ENCODE measurements at regions not wholly inside any gene's neighbourhood (a gene's known extent, or its start where the extent isn't known, plus 50 kb on each side); places are given as distances from the start of the nearest gene placed in this dataset.

GRCh38 chr5:13553896-13554295 lies 390.6 kb downstream of the DNAH5 start (continued):
- TF ChIP-seq CHD7 (IDR thresholded peaks at IDR 0.05; ENCODE audit: insufficient replicate concordance, low read length) (no peak), NRF1 (IDR thresholded peaks at IDR 0.05; ENCODE audit: low read depth, low read length) (no peak), CBX8 (IDR thresholded peaks at IDR 0.05; ENCODE audit: borderline replicate concordance, low read depth, low read length) (no peak), MAFK (IDR thresholded peaks at IDR 0.05; ENCODE audit: low read depth, low read length) (peak; percentile 3; the same call in 1 of the 2 replicates), SP4 (IDR thresholded peaks at IDR 0.05; ENCODE audit: low read length) (no peak), MAX (IDR thresholded peaks at IDR 0.05) (peak; percentile 67), CEBPB (IDR thresholded peaks at IDR 0.05; ENCODE audit: low read depth, low read length) (no peak), RXRA (IDR thresholded peaks at IDR 0.05; ENCODE audit: insufficient read depth, low read depth, low read length) (no peak)

Data from H1 (cell line).